Tibial artery (tissue), 4 donors: ENCODE measurements at regions not wholly inside any gene's neighbourhood (a gene's known extent, or its start where the extent isn't known, plus 50 kb on each side); places are given as distances from the start of the nearest gene placed in this dataset.

Experiments
- DNase-seq, 2 donors: peaks; one replicate each; pipeline ENCODE4 v3.0.0-alpha.2; 2019
- H3K27ac ChIP-seq, 2 donors: fragments of 200-600 bp; sonication (generic) in 1 of 2; 1 replicate in 1 of 2; 2 replicates in 1 of 2; pipeline ENCODE4 v1.5.1; 2018 to 2019; ENCODE audit warnings: mild to moderate bottlenecking in 1 of 2
- H3K27me3 ChIP-seq, 2 donors: fragments of 200-600 bp; sonication (generic) in 1 of 2; one replicate each; pipeline versions ENCODE4 v1.5.1 to v1.6.0; 2016 to 2019
- H3K36me3 ChIP-seq, 3 donors: fragments of 200-600 bp; sonication (generic) in 2 of 3; one replicate each; pipeline ENCODE4 v1.5.1; 2016 to 2019; ENCODE audit warnings: mild to moderate bottlenecking in 2 of 3
- H3K4me1 ChIP-seq, 4 donors: fragments of 200-600 bp; sonication (generic) in 2 of 4; 1 replicate in 3 of 4; 2 replicates in 1 of 4; pipeline ENCODE4 v1.5.1; 2016 to 2019
- H3K4me3 ChIP-seq, 2 donors: fragments of 200-600 bp; sonication (generic) in 1 of 2; 1 replicate in 1 of 2; 2 replicates in 1 of 2; pipeline ENCODE4 v1.5.1; 2018 to 2019; ENCODE audit warnings: mild to moderate bottlenecking in 2 of 2
- H3K9me3 ChIP-seq, 3 donors: fragments of 200-600 bp; sonication (generic) in 1 of 3; one replicate each; pipeline ENCODE4 v1.5.1; 2016 to 2019
- CTCF ChIP-seq, 2 experiments: fragments of 200-600 bp in 1 of 2; fragments of 450-650 bp in 1 of 2; IDR thresholded peaks; one replicate each; pipeline ENCODE4 v1.5.1; 2017 to 2019; ENCODE audit warnings: antibody characterized with exemption in 2 of 2, mild to moderate bottlenecking in 1 of 2, moderate library complexity in 1 of 2
- intact Hi-C: fragments of 100-400 bp; cut with DNase I; formaldehyde crosslinking; loops from one replicate; pipeline ENCODE4 v1.15.0; 2023; ENCODE audit warnings: low total_unique reads

GRCh38 chr6:40743690-40744446 lies 156.7 kb upstream of the LRFN2 start:
- peaks cover 0 to 9% of the 10 kb centered on the region in 2 donors for H3K27me3 ChIP-seq
- H3K36me3 ChIP-seq = no peaks in the 10 kb centered on the region
- H3K9me3 ChIP-seq = no peaks in the 10 kb centered on the region
- H3K27ac ChIP-seq = no peak overlapping the region
- no peak overlapping the region for H3K4me3 ChIP-seq
- no peak for TF ChIP-seq CTCF (IDR thresholded peaks at IDR 0.05)
- intact Hi-C loops = no loop called here
- DNase-seq = no peak
- no peaks in the 10 kb centered on the region for H3K4me1 ChIP-seq

GRCh38 chr6:40743226-40743625 lies 156.1 kb upstream of the LRFN2 start:
- H3K27me3 ChIP-seq = peaks cover 0 to 10% of the 10 kb centered on the region in 2 donors
- no peak for DNase-seq
- TF ChIP-seq CTCF (IDR thresholded peaks at IDR 0.05) = no peak
- no peak overlapping the region for H3K4me3 ChIP-seq
- H3K4me1 ChIP-seq = no peaks in the 10 kb centered on the region
- no peaks in the 10 kb centered on the region for H3K36me3 ChIP-seq
- no peak overlapping the region for H3K27ac ChIP-seq
- intact Hi-C loops = no loop called here
- no peaks in the 10 kb centered on the region for H3K9me3 ChIP-seq

GRCh38 chr6:40740518-40740917 lies 153.4 kb upstream of the LRFN2 start:
- Histone ChIP-seq H3K27ac (no peak overlapping the region), H3K9me3 (no peaks in the 10 kb centered on the region), H3K4me1 (no peaks in the 10 kb centered on the region), H3K27me3 (peaks cover 0 to 7% of the 10 kb centered on the region in 2 donors), H3K36me3 (no peaks in the 10 kb centered on the region), H3K4me3 (no peak overlapping the region)
- no peak for TF ChIP-seq CTCF (IDR thresholded peaks at IDR 0.05)
- intact Hi-C loops = no loop called here
- DNase-seq = no peak

GRCh38 chr6:40738551-40739193 lies 151.5 kb upstream of the LRFN2 start:
- Histone ChIP-seq H3K4me3 (no peak overlapping the region), H3K36me3 (no peaks in the 10 kb centered on the region), H3K4me1 (no peaks in the 10 kb centered on the region), H3K9me3 (no peaks in the 10 kb centered on the region), H3K27ac (no peak overlapping the region), H3K27me3 (peaks cover 0 to 7% of the 10 kb centered on the region in 2 donors)
- TF ChIP-seq CTCF (IDR thresholded peaks at IDR 0.05) = no peak
- intact Hi-C loops = no loop called here
- DNase-seq = no peak

GRCh38 chr6:40735521-40735920 lies 148.4 kb upstream of the LRFN2 start:
- no peaks in the 10 kb centered on the region for H3K36me3 ChIP-seq
- H3K27me3 ChIP-seq = peaks cover 0 to 7% of the 10 kb centered on the region in 2 donors
- TF ChIP-seq CTCF (IDR thresholded peaks at IDR 0.05) = no peak
- H3K9me3 ChIP-seq = no peaks in the 10 kb centered on the region
- H3K27ac ChIP-seq = no peak overlapping the region
- H3K4me1 ChIP-seq = peaks cover 0 to 19% (median 7%) of the 10 kb centered on the region in 4 donors
- intact Hi-C loops = no loop called here
- H3K4me3 ChIP-seq = no peak overlapping the region
- DNase-seq = no peak
